NCI-H2171 (cell line): ENCODE measurements at regions not wholly inside any gene's neighbourhood (a gene's known extent, or its start where the extent isn't known, plus 50 kb on each side); places are given as distances from the start of the nearest gene placed in this dataset.
"Not testable (repeated sequence)": the region's sequence is repeated elsewhere in the genome, so short reads cannot be mapped to it uniquely, and the experiment has no call there.

Source experiments
- DNase-seq: peaks from one replicate; lab custom pipeline; 2025; lab: John Stamatoyannopoulos, UW

- no peak for DNase-seq
Observed at GRCh38 chr4:30837861-30838260, 117.7 kb downstream of the PCDH7 start.

DNA sequence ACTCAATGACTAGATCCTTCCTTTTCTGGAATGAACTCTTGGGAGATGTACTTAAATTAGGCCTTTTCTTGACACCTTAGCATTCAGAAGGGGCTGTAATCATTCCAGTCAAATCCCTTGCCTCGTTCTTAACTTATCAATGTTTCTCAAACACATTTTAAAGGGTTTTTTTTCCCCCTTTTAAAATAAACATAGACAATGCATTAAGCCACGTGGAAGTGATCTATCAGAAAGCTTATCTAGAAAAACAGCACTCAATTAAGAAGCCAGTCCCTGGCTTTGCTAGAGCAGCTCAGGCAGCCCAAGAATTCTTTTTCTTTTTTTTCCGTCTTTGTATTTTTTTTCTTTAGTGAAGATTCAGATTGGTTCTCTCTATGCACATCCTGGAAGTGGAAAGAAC, 118.2 kb downstream of the PCDH7 start:
- DNase-seq, result no peak

DNA sequence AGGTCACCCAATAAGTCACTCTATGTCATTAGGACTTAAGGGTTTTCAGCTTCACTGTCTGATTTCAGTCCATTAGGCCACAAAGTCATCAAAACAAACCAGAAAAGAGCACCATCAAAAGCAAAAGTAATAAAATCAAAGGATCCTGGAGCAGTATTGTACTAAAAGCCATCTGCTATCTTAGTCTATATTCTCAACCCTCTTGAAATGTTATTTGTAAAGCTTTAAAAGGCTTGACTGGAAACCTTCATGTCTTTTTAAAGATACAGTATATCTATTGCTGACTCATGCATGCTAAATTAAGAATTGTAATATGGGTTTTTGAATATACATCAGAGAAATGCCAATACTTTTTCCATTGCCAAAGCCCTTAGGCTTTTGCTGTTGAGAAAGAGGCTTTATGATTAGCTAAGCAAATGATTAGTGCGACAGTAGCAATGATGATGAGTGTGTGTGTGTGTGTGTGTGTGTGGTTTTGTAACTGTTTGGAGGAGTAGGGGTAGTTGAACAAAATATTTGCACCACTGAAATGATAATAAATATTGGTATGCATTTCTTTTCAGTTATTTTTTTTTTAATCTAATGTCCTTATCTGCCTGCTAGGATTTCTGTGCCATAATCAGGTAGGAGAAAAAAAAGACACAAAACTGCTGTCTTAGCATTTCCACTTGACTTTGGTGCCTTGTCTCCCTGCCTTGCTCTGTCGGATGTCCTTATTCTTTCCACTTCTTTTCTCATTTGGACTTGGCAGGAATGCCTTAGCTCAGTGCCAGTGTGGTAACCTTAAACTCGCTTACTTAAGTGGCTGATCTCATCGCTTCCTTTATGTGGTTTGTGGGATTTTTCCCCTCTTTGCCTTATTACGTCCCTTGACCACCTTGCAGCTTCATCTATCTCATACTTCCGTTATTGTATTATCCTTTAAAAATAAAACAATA, 119.7 kb downstream of the PCDH7 start:
- DNase-seq, result no peak

DNA sequence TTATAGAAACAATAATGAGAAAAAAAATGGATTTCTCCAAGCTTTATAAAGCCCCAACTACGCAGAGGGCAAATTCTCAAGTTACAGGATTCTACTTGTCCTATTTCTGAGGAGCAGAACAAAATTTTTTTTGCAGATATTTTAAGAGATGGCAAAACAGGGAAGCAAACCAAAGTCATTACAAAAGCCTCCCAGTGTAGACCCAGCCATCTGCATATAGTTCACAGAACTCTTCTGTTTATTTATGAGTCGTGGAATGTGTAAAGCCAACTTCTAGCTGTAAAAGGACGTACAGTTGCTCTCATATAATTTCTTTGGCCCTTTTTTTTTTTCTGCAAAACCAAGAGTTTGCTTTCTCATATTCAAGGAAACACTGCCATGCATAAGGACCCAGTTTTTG, 120.4 kb downstream of the PCDH7 start:
- DNase-seq, result no peak

DNA sequence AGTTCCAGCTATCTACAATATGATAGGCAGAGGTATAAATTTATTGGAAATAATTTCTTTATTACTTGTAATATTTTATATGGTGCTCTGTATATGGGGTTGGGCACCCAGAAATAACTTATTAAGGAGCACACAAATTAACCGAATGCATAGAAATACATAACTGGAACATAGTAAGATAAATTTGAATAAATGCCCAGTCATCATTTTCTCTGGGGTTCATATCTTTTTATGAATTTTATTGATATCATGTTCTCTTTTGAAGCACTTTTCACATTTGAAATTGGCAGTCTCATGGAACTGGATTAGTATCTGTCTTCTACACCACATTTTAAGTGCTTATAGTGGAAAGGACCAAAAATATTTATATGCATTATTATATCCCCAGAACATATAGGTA, 122.0 kb downstream of the PCDH7 start:
- no peak for DNase-seq

GRCh38 chr4:30842689-30843088, 122.5 kb downstream of the PCDH7 start:
- no peak for DNase-seq

DNA sequence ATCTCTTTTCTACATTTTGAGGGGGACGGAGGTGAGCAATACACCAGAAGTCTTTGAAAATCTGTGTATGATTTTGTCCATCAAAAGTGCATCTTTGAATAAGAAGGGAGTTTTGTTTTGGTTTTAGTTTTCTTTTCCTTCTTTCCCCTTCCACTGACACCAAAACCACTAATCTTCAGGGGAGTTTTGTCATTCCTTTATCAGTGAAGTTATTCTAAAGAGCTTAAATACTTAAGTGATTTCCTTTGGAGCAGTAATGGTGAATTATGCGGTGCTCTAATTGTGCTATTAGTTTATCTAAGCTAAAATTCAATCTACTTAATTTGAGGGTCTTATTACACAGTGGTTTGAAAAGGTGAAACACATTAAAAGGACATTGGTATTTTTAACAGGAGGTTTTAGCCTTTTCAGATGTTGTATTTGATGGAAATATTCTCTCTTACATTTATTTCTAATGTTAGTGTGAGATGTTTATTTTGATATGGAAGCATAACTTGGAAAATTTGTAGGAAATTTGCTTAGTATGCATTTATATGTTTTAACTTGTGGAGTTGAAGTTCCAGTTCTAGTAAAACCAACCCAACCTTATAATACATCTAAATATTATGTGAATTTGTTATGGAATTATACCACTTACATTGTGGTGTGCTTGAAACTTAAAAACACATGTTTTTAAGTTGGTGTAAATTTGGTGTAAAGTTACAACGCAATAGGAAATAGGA, 124.9 kb downstream of the PCDH7 start:
- DNase-seq, result no peak

- no peak for DNase-seq
Observed at GRCh38 chr4:30847167-30847566, 127.0 kb downstream of the PCDH7 start.

DNA sequence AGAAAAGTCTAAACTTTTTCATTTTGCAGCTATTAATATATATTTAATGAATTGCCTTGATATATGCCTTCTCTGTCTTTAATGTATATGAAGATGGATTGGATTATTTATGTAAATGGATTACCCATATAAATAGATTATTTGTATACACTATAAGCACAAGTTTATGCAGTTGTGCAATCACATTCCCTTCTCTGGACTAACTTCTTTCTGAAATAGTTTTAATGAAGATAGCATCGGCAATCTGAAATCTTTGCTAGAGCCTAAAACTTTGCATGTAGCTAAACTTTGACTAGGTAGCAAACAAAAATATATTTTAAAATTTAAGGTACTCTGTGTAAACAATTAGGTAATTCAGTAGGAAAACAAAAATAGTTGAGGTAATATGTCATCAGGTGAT, 127.8 kb downstream of the PCDH7 start:
- no peak for DNase-seq

- no peak for DNase-seq
Observed at GRCh38 chr4:30854531-30854930, 134.4 kb downstream of the PCDH7 start.

GRCh38 chr4:30855232-30855631, 135.1 kb downstream of the PCDH7 start:
- no peak for DNase-seq

DNA sequence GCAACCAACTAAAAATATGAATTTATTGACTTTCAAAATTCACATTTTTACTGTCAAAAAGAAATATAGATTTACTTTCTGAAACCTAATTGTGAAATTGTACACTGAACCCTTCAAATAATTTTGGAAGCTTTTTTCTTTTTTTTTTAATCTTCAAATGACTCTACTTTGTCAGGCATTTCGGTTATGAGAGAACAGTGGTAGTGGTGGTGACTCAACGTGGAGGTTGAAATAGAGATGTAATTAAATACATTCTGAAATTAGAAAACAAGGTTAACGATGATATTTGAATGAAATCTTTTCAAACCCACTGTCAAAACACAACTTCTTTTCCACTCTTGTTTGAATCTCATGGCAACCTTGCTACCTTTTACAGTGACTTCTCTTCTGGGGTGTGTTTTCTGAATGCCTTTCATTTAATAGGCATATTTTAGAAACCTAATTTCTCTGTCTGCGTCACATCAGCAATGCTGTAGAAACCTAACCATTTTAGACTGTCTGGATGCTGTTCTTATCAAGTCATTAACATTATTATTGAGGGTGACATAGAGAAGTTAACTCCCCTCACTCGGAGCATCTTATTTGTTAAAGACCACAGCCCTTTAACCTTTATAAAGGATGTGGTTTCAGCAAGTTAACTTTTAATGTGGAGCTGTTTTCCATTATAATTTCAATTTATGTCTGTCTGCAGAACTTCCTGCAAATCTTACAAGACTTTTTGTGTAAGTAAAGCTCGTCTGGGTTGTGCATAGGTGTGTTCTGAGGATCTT, 136.8 kb downstream of the PCDH7 start:
- no peak for DNase-seq

DNA sequence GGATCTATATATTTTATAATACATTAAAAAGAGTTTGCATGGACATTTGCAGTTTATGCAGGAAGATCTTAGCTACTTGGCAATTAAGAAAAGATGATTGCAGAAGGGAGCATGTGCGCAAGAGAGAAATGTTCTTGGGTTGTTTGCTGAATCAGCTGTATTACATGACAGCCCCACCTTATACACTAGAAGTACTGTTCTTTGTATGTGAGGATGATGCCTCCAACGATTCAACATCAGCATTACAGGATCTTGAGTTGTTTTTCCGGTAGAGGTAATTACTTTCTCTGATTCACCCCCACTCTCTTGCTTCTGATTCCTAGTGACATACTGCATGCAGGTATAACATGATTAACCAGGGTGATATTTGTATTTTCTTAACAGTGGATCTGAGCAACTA, 140.8 kb downstream of the PCDH7 start:
- DNase-seq, result no peak

DNA sequence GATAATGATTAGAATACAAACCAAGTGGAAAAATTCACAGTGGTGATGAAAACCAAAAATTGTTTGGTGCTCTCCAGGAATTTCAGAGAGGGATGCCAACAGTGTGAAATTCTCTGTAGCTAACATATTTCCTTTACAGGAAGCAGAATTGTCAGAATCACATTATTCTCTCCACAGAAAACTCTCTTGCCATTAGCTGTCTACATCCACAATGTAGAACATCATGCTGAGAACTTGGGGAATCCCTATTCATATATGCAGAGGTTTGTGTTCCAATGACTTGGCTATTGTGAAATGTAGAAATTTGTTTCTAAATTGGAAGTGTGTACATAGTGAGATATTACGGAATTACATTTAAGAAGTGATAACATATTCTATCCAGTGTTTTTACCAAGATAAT, 142.0 kb downstream of the PCDH7 start:
- DNase-seq, result no peak

- no peak for DNase-seq
Observed at GRCh38 chr4:30863021-30863420, 142.9 kb downstream of the PCDH7 start.

- no peak for DNase-seq
Observed at GRCh38 chr4:30865691-30866090, 145.5 kb downstream of the PCDH7 start.

- no peak for DNase-seq
Observed at GRCh38 chr4:30866346-30866745, 146.2 kb downstream of the PCDH7 start.

- no peak for DNase-seq
Observed at GRCh38 chr4:30866907-30867306, 146.7 kb downstream of the PCDH7 start.

- DNase-seq, result no peak
Observed at GRCh38 chr4:30867427-30867826, 147.3 kb downstream of the PCDH7 start.

- DNase-seq, result no peak
Observed at GRCh38 chr4:30868111-30868895, 148.1 kb downstream of the PCDH7 start.

GRCh38 chr4:30869387-30869786, 149.2 kb downstream of the PCDH7 start:
- not testable (repeated sequence) for DNase-seq

GRCh38 chr4:30870513-30870912, 150.3 kb downstream of the PCDH7 start:
- no peak for DNase-seq
